Osteoblast (primary cell): ENCODE measurements at regions not wholly inside any gene's neighbourhood (a gene's known extent, or its start where the extent isn't known, plus 50 kb on each side); places are given as distances from the start of the nearest gene placed in this dataset.

ENCODE experiments used
- DNase-seq: peaks from one replicate; pipeline ENCODE4 v3.0.0; 2011; ENCODE audit warnings: low spot score, mixed read lengths; ENCODE audit not compliant: insufficient read length; ENCODE audit errors: missing footprints
- H2AFZ ChIP-seq: 2 replicates; pipeline ENCODE4 v1.6.0; 2011; ENCODE audit warnings: mild to moderate bottlenecking, low read length
- H3K27ac ChIP-seq: 2 replicates; pipeline ENCODE4 v1.5.1; 2011; ENCODE audit warnings: mild to moderate bottlenecking, low read depth, low read length, moderate library complexity
- H3K27me3 ChIP-seq: 2 replicates; pipeline ENCODE4 v1.6.0; 2012; ENCODE audit warnings: mild to moderate bottlenecking, control low read depth, inconsistent platforms, low read length, moderate library complexity; ENCODE audit not compliant: insufficient read depth
- H3K36me3 ChIP-seq: 2 replicates; pipeline ENCODE4 v1.5.1; 2011; ENCODE audit warnings: mild to moderate bottlenecking, low read length, control low read depth, moderate library complexity; ENCODE audit not compliant: insufficient read depth
- H3K4me1 ChIP-seq: 2 replicates; pipeline ENCODE4 v1.5.1; 2011; ENCODE audit warnings: mild to moderate bottlenecking, low read length, control low read depth, moderate library complexity; ENCODE audit not compliant: insufficient read depth
- H3K4me2 ChIP-seq: 2 replicates; pipeline ENCODE4 v1.6.0; 2011; ENCODE audit warnings: mild to moderate bottlenecking, low read length; ENCODE audit not compliant: insufficient read depth
- H3K4me3 ChIP-seq: fragments of 200-600 bp; sonication (generic); 3 replicates; pipeline ENCODE4 v1.5.1; 2012; ENCODE audit warnings: mild to moderate bottlenecking, low read length, inconsistent platforms; ENCODE audit not compliant: insufficient read depth
- H3K79me2 ChIP-seq: 2 replicates; pipeline ENCODE4 v1.6.0; 2012; ENCODE audit warnings: mild to moderate bottlenecking, low read length, control low read depth, inconsistent platforms; ENCODE audit not compliant: insufficient read depth
- H3K9me3 ChIP-seq: 2 replicates; pipeline ENCODE4 v1.5.1; 2011; ENCODE audit warnings: low read depth, low read length, control low read depth
- H4K20me1 ChIP-seq: 2 replicates; pipeline ENCODE4 v1.6.0; 2012; ENCODE audit warnings: mild to moderate bottlenecking, low read length, control low read depth; ENCODE audit not compliant: insufficient read depth
- CTCF ChIP-seq: IDR thresholded peaks from 2 replicates; pipeline ENCODE4 v1.5.1; 2011; ENCODE audit warnings: mild to moderate bottlenecking, low read depth, low read length, moderate library complexity; ENCODE audit errors: extremely low read depth

GRCh38 chr17:51487947-51488346 lies 227.6 kb downstream of the UTP18 start:
- Histone ChIP-seq H3K9me3 (no peaks in the 10 kb centered on the region), H3K4me2 (no peak overlapping the region), H2AFZ (no peak overlapping the region), H3K36me3 (no peaks in the 10 kb centered on the region), H4K20me1 (no peaks in the 10 kb centered on the region), H3K27me3 (no peaks in the 10 kb centered on the region), H3K4me3 (no peak overlapping the region), H3K4me1 (no peaks in the 10 kb centered on the region), H3K27ac (no peak overlapping the region), H3K79me2 (no peaks in the 10 kb centered on the region)
- no peak for DNase-seq
- no peak for TF ChIP-seq CTCF

GRCh38 chr17:51491416-51491815 lies 231.1 kb downstream of the UTP18 start:
- TF ChIP-seq CTCF = no peak
- DNase-seq = no peak
- H3K27me3 ChIP-seq = no peaks in the 10 kb centered on the region
- H3K4me3 ChIP-seq = no peak overlapping the region
- H3K36me3 ChIP-seq = no peaks in the 10 kb centered on the region
- no peaks in the 10 kb centered on the region for H3K79me2 ChIP-seq
- no peaks in the 10 kb centered on the region for H3K9me3 ChIP-seq
- no peaks in the 10 kb centered on the region for H3K4me1 ChIP-seq
- H2AFZ ChIP-seq = no peak overlapping the region
- no peak overlapping the region for H3K27ac ChIP-seq
- no peak overlapping the region for H3K4me2 ChIP-seq
- H4K20me1 ChIP-seq = no peaks in the 10 kb centered on the region

GRCh38 chr17:51493206-51493605 lies 232.9 kb downstream of the UTP18 start:
- no peak overlapping the region for H3K27ac ChIP-seq
- no peaks in the 10 kb centered on the region for H3K27me3 ChIP-seq
- TF ChIP-seq CTCF = no peak
- peak; percentile 30 for DNase-seq
- no peaks in the 10 kb centered on the region for H3K9me3 ChIP-seq
- H4K20me1 ChIP-seq = no peaks in the 10 kb centered on the region
- no peak overlapping the region for H3K4me2 ChIP-seq
- H3K4me1 ChIP-seq = no peaks in the 10 kb centered on the region
- no peak overlapping the region for H3K4me3 ChIP-seq
- H3K79me2 ChIP-seq = no peaks in the 10 kb centered on the region
- no peaks in the 10 kb centered on the region for H3K36me3 ChIP-seq
- no peak overlapping the region for H2AFZ ChIP-seq

- Histone ChIP-seq H3K4me2 (no peak overlapping the region), H4K20me1 (no peaks in the 10 kb centered on the region), H3K27me3 (no peaks in the 10 kb centered on the region), H3K4me3 (no peak overlapping the region), H2AFZ (no peak overlapping the region), H3K36me3 (no peaks in the 10 kb centered on the region), H3K79me2 (no peaks in the 10 kb centered on the region), H3K9me3 (no peaks in the 10 kb centered on the region), H3K4me1 (no peaks in the 10 kb centered on the region), H3K27ac (no peak overlapping the region)
- peak; percentile 71 for DNase-seq
- TF ChIP-seq CTCF = no peak
Measured at GRCh38 chr17:51496378-51496777, 236.0 kb downstream of the UTP18 start.
